IPS DF 19.7 (cell line): ENCODE measurements at regions not wholly inside any gene's neighbourhood (a gene's known extent, or its start where the extent isn't known, plus 50 kb on each side); places are given as distances from the start of the nearest gene placed in this dataset.

Experiments used
- DNase-seq: peaks from one replicate; pipeline ENCODE4 v3.0.0-alpha.2; 2013; ENCODE audit warnings: low read depth, low spot score

- no peak for DNase-seq
These were observed 155.7 kb upstream of the C14orf180 start for GRCh38 chr14:104423701-104424405.

GRCh38 chr14:104424406-104425072 lies 155.0 kb upstream of the C14orf180 start:
- no peak for DNase-seq

GRCh38 chr14:104425171-104425681 lies 154.3 kb upstream of the C14orf180 start:
- DNase-seq = no peak

- DNase-seq = no peak
These were observed 153.6 kb upstream of the C14orf180 start for GRCh38 chr14:104425763-104426646.

GRCh38 chr14:104427131-104427851 lies 152.3 kb upstream of the C14orf180 start:
- no peak for DNase-seq

- DNase-seq = no peak
These were observed 151.2 kb upstream of the C14orf180 start for GRCh38 chr14:104428333-104428851.

- DNase-seq = no peak
These were observed 150.7 kb upstream of the C14orf180 start for GRCh38 chr14:104428860-104429259.

GRCh38 chr14:104429291-104429861 lies 150.2 kb upstream of the C14orf180 start:
- no peak for DNase-seq

GRCh38 chr14:104431351-104431928 lies 148.1 kb upstream of the C14orf180 start:
- no peak for DNase-seq

GRCh38 chr14:104431929-104432541 lies 147.5 kb upstream of the C14orf180 start:
- no peak for DNase-seq

- DNase-seq = no peak
These were observed 146.8 kb upstream of the C14orf180 start for GRCh38 chr14:104432611-104433231.

GRCh38 chr14:104433401-104434213 lies 146.0 kb upstream of the C14orf180 start:
- DNase-seq = no peak

GRCh38 chr14:104434214-104435076 lies 145.1 kb upstream of the C14orf180 start:
- no peak for DNase-seq

GRCh38 chr14:104435147-104436046 lies 144.2 kb upstream of the C14orf180 start:
- DNase-seq = no peak

GRCh38 chr14:104436047-104436591 lies 143.4 kb upstream of the C14orf180 start:
- no peak for DNase-seq
